ENCODE measurements at regions not wholly inside any gene's neighbourhood (a gene's known extent, or its start where the extent isn't known, plus 50 kb on each side); places are given as distances from the start of the nearest gene placed in this dataset.
"Not testable (repeated sequence)": the region's sequence is repeated elsewhere in the genome, so short reads cannot be mapped to it uniquely, and the experiment has no call there.

DNA sequence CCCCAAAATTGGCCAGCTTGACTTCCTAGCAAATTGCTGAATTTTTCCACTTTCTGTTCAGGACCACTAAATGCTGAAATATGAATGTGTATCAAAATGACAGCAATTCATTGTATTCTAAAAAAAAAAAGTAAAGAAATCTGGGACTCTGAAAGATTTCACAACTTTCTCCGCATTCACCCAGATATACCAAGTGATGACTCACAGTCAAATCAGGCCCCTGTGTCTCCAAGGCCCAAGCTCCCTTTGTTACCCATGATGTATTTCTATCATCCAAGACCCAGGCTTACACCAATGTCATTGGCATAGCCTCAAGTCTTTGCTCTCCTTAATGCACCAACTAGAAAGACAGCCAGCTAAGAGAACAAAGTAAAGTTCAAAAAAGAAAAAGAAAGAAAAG is 493.9 kb downstream of the NTRK2 start:
- Histone ChIP-seq H3K27me3 (ENCODE audit: insufficient read depth, insufficient read length) (no peaks in the 10 kb centered on the region), H3K9me3 (ENCODE audit: insufficient read depth, low read length) (no peaks in the 10 kb centered on the region; the same call in 1 of the 2 replicates), H3K36me3 (ENCODE audit: insufficient read depth, insufficient read length, low read length) (no peaks in the 10 kb centered on the region), H3K4me3 (ENCODE audit: insufficient read length, low read depth) (no peak overlapping the region), H3K9ac (ENCODE audit: insufficient read length, low read depth) (no peak overlapping the region), H3K4me1 (ENCODE audit: insufficient read depth, insufficient read length) (no peaks in the 10 kb centered on the region)
- TF ChIP-seq SUZ12 (IDR thresholded peaks at IDR 0.05; ENCODE audit: extremely low read depth, insufficient read depth, insufficient read length) (no peak), YY1 (IDR thresholded peaks at IDR 0.05; ENCODE audit: insufficient read depth, insufficient read length) (no peak)
- DNase-seq (ENCODE audit: low read depth, low spot score) = no peak

DNA sequence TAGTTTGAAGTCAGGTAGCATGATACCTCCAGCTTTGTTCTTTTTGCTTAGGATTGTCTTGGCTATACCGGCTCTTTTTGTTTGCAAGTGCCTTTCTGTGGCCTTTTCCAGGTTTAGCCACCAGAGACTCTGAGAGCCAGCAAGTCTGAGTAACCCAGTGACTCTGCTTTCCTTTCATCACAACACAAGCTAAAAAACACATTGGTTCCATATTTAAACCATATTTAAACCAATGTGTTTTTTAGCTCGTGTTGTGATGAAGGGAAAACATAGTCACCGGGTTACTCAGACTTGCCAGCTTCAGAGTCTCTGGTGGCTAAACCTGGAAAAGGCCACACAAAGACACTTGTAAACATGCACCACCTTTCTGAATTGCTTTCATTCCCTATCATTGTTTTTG is 493.3 kb downstream of the NTRK2 start:
- Histone ChIP-seq H3K9ac (ENCODE audit: insufficient read length, low read depth) (no peak overlapping the region), H3K36me3 (ENCODE audit: insufficient read depth, insufficient read length, low read length) (no peaks in the 10 kb centered on the region), H3K4me1 (ENCODE audit: insufficient read depth, insufficient read length) (no peaks in the 10 kb centered on the region), H3K9me3 (ENCODE audit: insufficient read depth, low read length) (no peaks in the 10 kb centered on the region; the same call in 1 of the 2 replicates), H3K27me3 (ENCODE audit: insufficient read depth, insufficient read length) (no peaks in the 10 kb centered on the region), H3K4me3 (ENCODE audit: insufficient read length, low read depth) (no peak overlapping the region)
- DNase-seq (ENCODE audit: low read depth, low spot score) = no peak
- TF ChIP-seq ZNF274 (IDR thresholded peaks at IDR 0.05; ENCODE audit: low read depth, low read length) (no peak), SUZ12 (IDR thresholded peaks at IDR 0.05; ENCODE audit: extremely low read depth, insufficient read depth, insufficient read length) (no peak), YY1 (IDR thresholded peaks at IDR 0.05; ENCODE audit: insufficient read depth, insufficient read length) (no peak)

GRCh38 chr9:85160944-85161343 is 491.4 kb downstream of the NTRK2 start:
- not testable (repeated sequence) for H3K36me3 ChIP-seq (ENCODE audit: insufficient read depth, insufficient read length, low read length); H3K4me3 ChIP-seq (ENCODE audit: insufficient read length, low read depth); H3K9ac ChIP-seq (ENCODE audit: insufficient read length, low read depth); H3K27me3 ChIP-seq (ENCODE audit: insufficient read depth, insufficient read length); DNase-seq (ENCODE audit: low read depth, low spot score); H3K4me1 ChIP-seq (ENCODE audit: insufficient read depth, insufficient read length); H3K9me3 ChIP-seq (ENCODE audit: insufficient read depth, low read length)

- H3K36me3 ChIP-seq (ENCODE audit: insufficient read depth, insufficient read length, low read length) = no peaks in the 10 kb centered on the region
- H3K4me1 ChIP-seq (ENCODE audit: insufficient read depth, insufficient read length) = no peaks in the 10 kb centered on the region
- H3K9ac ChIP-seq (ENCODE audit: insufficient read length, low read depth) = no peak overlapping the region
- TF ChIP-seq ZNF274 (IDR thresholded peaks at IDR 0.05; ENCODE audit: low read depth, low read length) = no peak
- TF ChIP-seq YY1 (IDR thresholded peaks at IDR 0.05; ENCODE audit: insufficient read depth, insufficient read length) = no peak
- TF ChIP-seq SUZ12 (IDR thresholded peaks at IDR 0.05; ENCODE audit: extremely low read depth, insufficient read depth, insufficient read length) = no peak
- H3K27me3 ChIP-seq (ENCODE audit: insufficient read depth, insufficient read length) = no peaks in the 10 kb centered on the region
- no peak for DNase-seq (ENCODE audit: low read depth, low spot score)
- no peaks in the 10 kb centered on the region; the same call in 1 of the 2 replicates for H3K9me3 ChIP-seq (ENCODE audit: insufficient read depth, low read length)
- H3K4me3 ChIP-seq (ENCODE audit: insufficient read length, low read depth) = no peak overlapping the region
Measured at GRCh38 chr9:85158512-85158911, 489.0 kb downstream of the NTRK2 start.

DNA sequence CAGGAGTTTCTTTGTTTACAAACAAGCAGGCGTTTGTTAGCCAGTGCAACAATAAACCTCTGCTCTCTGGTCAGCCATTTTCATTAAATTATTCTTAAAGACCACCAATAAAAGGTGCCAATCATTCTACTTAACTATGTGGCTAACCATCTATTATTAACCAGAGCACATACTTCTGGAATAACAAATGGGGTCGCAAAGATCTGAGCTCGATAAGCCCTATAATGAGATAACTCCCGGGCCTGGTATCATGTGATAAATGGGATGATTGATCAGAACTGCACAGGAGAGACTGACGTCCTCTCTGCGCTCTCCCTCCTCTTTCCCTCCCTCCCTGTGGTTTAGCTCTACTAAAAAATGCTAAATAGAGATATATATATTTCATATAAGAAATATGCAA is 488.2 kb downstream of the NTRK2 start:
- DNase-seq (ENCODE audit: low read depth, low spot score) = no peak
- Histone ChIP-seq H3K4me3 (ENCODE audit: insufficient read length, low read depth) (no peak overlapping the region), H3K27me3 (ENCODE audit: insufficient read depth, insufficient read length) (no peaks in the 10 kb centered on the region), H3K4me1 (ENCODE audit: insufficient read depth, insufficient read length) (no peaks in the 10 kb centered on the region), H3K36me3 (ENCODE audit: insufficient read depth, insufficient read length, low read length) (no peaks in the 10 kb centered on the region), H3K9ac (ENCODE audit: insufficient read length, low read depth) (no peak overlapping the region), H3K9me3 (ENCODE audit: insufficient read depth, low read length) (no peaks in the 10 kb centered on the region)
- TF ChIP-seq SUZ12 (IDR thresholded peaks at IDR 0.05; ENCODE audit: extremely low read depth, insufficient read depth, insufficient read length) = no peak
- TF ChIP-seq ZNF274 (IDR thresholded peaks at IDR 0.05; ENCODE audit: low read depth, low read length) = no peak
- no peak for TF ChIP-seq YY1 (IDR thresholded peaks at IDR 0.05; ENCODE audit: insufficient read depth, insufficient read length)

DNA sequence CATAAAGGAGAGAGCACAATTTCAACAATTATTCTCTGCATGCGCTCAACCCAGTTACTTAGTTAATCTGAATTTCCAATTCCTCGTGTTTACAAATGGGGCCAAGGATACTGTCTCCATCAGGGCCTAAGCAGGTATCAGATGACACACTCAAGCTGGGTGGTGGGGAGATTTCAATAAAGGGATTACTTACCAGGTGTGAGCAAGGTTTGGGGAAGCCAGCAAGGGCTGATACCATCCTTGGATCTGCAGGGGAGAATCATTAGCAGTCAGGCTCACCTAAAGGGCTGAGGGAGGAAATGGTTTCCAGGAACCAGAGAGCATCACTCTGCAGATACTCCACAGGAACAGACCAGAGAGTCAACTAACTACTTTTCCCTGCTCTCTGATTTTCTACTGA is 487.1 kb downstream of the NTRK2 start:
- Histone ChIP-seq H3K36me3 (ENCODE audit: insufficient read depth, insufficient read length, low read length) (no peaks in the 10 kb centered on the region), H3K9me3 (ENCODE audit: insufficient read depth, low read length) (no peaks in the 10 kb centered on the region), H3K4me1 (ENCODE audit: insufficient read depth, insufficient read length) (no peaks in the 10 kb centered on the region), H3K27me3 (ENCODE audit: insufficient read depth, insufficient read length) (no peaks in the 10 kb centered on the region), H3K9ac (ENCODE audit: insufficient read length, low read depth) (no peak overlapping the region), H3K4me3 (ENCODE audit: insufficient read length, low read depth) (no peak overlapping the region)
- TF ChIP-seq YY1 (IDR thresholded peaks at IDR 0.05; ENCODE audit: insufficient read depth, insufficient read length) (no peak), SUZ12 (IDR thresholded peaks at IDR 0.05; ENCODE audit: extremely low read depth, insufficient read depth, insufficient read length) (no peak), ZNF274 (IDR thresholded peaks at IDR 0.05; ENCODE audit: low read depth, low read length) (no peak)
- no peak for DNase-seq (ENCODE audit: low read depth, low spot score)

DNA sequence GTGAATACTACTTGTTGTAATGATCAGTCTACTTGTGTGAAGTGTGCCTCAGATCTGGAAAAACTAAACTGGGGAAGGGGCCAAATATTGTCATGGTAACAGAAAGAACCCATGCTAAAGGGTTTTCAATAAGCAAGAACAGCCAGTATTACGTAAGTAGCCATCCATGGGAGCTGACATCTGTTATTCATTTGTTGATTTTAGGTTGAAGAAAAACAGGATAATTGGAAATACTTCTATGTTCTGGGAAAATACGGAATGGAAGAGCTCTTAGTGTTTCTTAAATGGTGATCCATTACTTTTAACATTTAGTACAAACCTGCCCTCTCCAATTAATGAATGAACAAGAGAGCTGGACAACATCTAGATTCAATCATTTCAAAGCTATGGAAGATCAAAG is 485.8 kb downstream of the NTRK2 start:
- no peaks in the 10 kb centered on the region for H3K4me1 ChIP-seq (ENCODE audit: insufficient read depth, insufficient read length)
- H3K9ac ChIP-seq (ENCODE audit: insufficient read length, low read depth) = no peak overlapping the region
- no peak for TF ChIP-seq YY1 (IDR thresholded peaks at IDR 0.05; ENCODE audit: insufficient read depth, insufficient read length)
- TF ChIP-seq ZNF274 (IDR thresholded peaks at IDR 0.05; ENCODE audit: low read depth, low read length) = no peak
- no peak for TF ChIP-seq SUZ12 (IDR thresholded peaks at IDR 0.05; ENCODE audit: extremely low read depth, insufficient read depth, insufficient read length)
- H3K4me3 ChIP-seq (ENCODE audit: insufficient read length, low read depth) = no peak overlapping the region
- no peaks in the 10 kb centered on the region for H3K9me3 ChIP-seq (ENCODE audit: insufficient read depth, low read length)
- H3K27me3 ChIP-seq (ENCODE audit: insufficient read depth, insufficient read length) = no peaks in the 10 kb centered on the region
- H3K36me3 ChIP-seq (ENCODE audit: insufficient read depth, insufficient read length, low read length) = no peaks in the 10 kb centered on the region
- DNase-seq (ENCODE audit: low read depth, low spot score) = no peak

DNA sequence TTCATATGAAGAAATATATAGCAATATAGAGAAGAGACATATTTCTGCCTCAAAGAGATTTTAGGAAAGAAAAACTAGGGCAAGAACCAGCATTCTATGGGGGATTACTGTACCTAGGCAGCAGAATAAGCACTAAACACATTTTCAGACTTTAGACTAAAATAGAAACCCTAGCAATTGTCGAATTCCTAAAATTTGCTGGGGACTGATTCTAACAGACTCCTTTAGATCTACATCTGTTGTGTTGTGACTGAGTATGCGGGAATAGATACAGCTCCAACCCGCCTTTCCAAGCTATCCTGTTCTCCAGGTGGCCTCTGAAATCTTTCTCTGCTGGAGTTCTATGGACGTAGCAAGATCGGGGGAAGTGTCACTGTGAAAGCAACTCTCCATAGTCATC is 482.2 kb downstream of the NTRK2 start:
- Histone ChIP-seq H3K4me1 (ENCODE audit: insufficient read depth, insufficient read length) (no peaks in the 10 kb centered on the region), H3K9me3 (ENCODE audit: insufficient read depth, low read length) (no peaks in the 10 kb centered on the region), H3K9ac (ENCODE audit: insufficient read length, low read depth) (no peak overlapping the region), H3K4me3 (ENCODE audit: insufficient read length, low read depth) (no peak overlapping the region), H3K36me3 (ENCODE audit: insufficient read depth, insufficient read length, low read length) (no peaks in the 10 kb centered on the region), H3K27me3 (ENCODE audit: insufficient read depth, insufficient read length) (no peaks in the 10 kb centered on the region)
- no peak for DNase-seq (ENCODE audit: low read depth, low spot score)
- no peak for TF ChIP-seq YY1 (IDR thresholded peaks at IDR 0.05; ENCODE audit: insufficient read depth, insufficient read length)
- no peak for TF ChIP-seq SUZ12 (IDR thresholded peaks at IDR 0.05; ENCODE audit: extremely low read depth, insufficient read depth, insufficient read length)
- no peak for TF ChIP-seq ZNF274 (IDR thresholded peaks at IDR 0.05; ENCODE audit: low read depth, low read length)

All from NT2/D1 (cell line).